H9 (cell line): ENCODE measurements at regions not wholly inside any gene's neighbourhood (a gene's known extent, or its start where the extent isn't known, plus 50 kb on each side); places are given as distances from the start of the nearest gene placed in this dataset.

Source experiments
- DNase-seq: peaks from one replicate; pipeline ENCODE4 v3.0.0-alpha.2; 2017
- H2AFZ ChIP-seq: one replicate; pipeline ENCODE4 v1.6.1; 2013; ENCODE audit warnings: mild to moderate bottlenecking, low read length, control low read depth, moderate library complexity
- H2AK5ac ChIP-seq: 2 replicates; pipeline ENCODE4 v1.6.1; 2013; ENCODE audit warnings: low read length, control low read depth, mixed read lengths; ENCODE audit not compliant: insufficient read length
- H2BK120ac ChIP-seq: one replicate; pipeline ENCODE4 v1.6.1; 2013; ENCODE audit warnings: low read depth, mild to moderate bottlenecking, low read length, control low read depth, inconsistent platforms; ENCODE audit not compliant: poor library complexity, severe bottlenecking
- H2BK12ac ChIP-seq: 2 replicates; pipeline ENCODE4 v1.6.1; 2013; ENCODE audit warnings: low read length, control low read depth, mixed read lengths, low read depth; ENCODE audit not compliant: insufficient read length
- H2BK15ac ChIP-seq: 2 replicates; pipeline ENCODE4 v1.6.1; 2013; ENCODE audit warnings: low read depth, low read length, control low read depth
- H2BK20ac ChIP-seq: one replicate; pipeline ENCODE4 v1.6.1; 2013; ENCODE audit warnings: low read depth, mild to moderate bottlenecking, low read length, control low read depth, inconsistent platforms; ENCODE audit not compliant: poor library complexity, severe bottlenecking
- H2BK5ac ChIP-seq: 2 replicates; pipeline ENCODE4 v1.6.1; 2013; ENCODE audit warnings: low read length, control low read depth, mixed read lengths; ENCODE audit not compliant: insufficient read length
- H3K14ac ChIP-seq: 2 replicates; pipeline ENCODE4 v1.6.1; 2013; ENCODE audit warnings: low read length, control low read depth; ENCODE audit not compliant: insufficient read depth
- H3K18ac ChIP-seq: 2 replicates; pipeline ENCODE4 v1.6.1; 2013; ENCODE audit warnings: low read depth, mild to moderate bottlenecking, mixed read lengths, low read length, control low read depth; ENCODE audit not compliant: insufficient read length
- H3K23ac ChIP-seq: 2 replicates; pipeline ENCODE4 v1.6.1; 2013; ENCODE audit warnings: low read length, control low read depth, mixed read lengths, low read depth; ENCODE audit not compliant: insufficient read length
- H3K23me2 ChIP-seq: 2 replicates; pipeline ENCODE4 v1.6.1; 2013; ENCODE audit warnings: low read depth, mild to moderate bottlenecking, mixed read lengths, low read length, control low read depth; ENCODE audit not compliant: insufficient read length, poor library complexity, severe bottlenecking
- H3K27ac ChIP-seq: 2 replicates; pipeline ENCODE4 v1.5.1; 2013; ENCODE audit warnings: low read length, control low read depth, mixed read lengths, low read depth; ENCODE audit not compliant: insufficient read length
- H3K27me3 ChIP-seq: 2 replicates; pipeline ENCODE4 v1.6.1; 2013; ENCODE audit warnings: low read length, control low read depth, inconsistent platforms; ENCODE audit not compliant: insufficient read depth
- H3K4ac ChIP-seq: 2 replicates; pipeline ENCODE4 v1.6.1; 2013; ENCODE audit warnings: low read depth, mild to moderate bottlenecking, control low read depth, inconsistent platforms, low read length, moderate library complexity
- H3K4me1 ChIP-seq: 2 replicates; pipeline ENCODE4 v1.6.1; 2013; ENCODE audit warnings: low read length, control low read depth, inconsistent platforms; ENCODE audit not compliant: insufficient read depth
- H3K4me2 ChIP-seq: 2 replicates; pipeline ENCODE4 v1.6.1; 2013; ENCODE audit warnings: low read length, control low read depth, mixed read lengths; ENCODE audit not compliant: insufficient read length, insufficient read depth
- H3K56ac ChIP-seq: 2 replicates; pipeline ENCODE4 v1.6.1; 2013; ENCODE audit warnings: low read depth, mild to moderate bottlenecking, mixed read lengths, low read length, control low read depth; ENCODE audit not compliant: insufficient read length
- H3K79me1 ChIP-seq: 2 replicates; pipeline ENCODE4 v1.6.1; 2013; ENCODE audit warnings: low read depth, mild to moderate bottlenecking, moderate library complexity, low read length, control low read depth, inconsistent platforms; ENCODE audit not compliant: insufficient read depth, poor library complexity, severe bottlenecking
- H3K79me2 ChIP-seq: 2 replicates; pipeline ENCODE4 v1.6.1; 2013; ENCODE audit warnings: low read length, control low read depth, inconsistent platforms; ENCODE audit not compliant: insufficient read depth
- H3K9ac ChIP-seq: 2 replicates; pipeline ENCODE4 v1.6.1; 2013; ENCODE audit warnings: low read length, control low read depth, mixed read lengths; ENCODE audit not compliant: insufficient read length; ENCODE audit errors: extremely low read depth
- H3K9me3 ChIP-seq: one replicate; pipeline ENCODE4 v1.6.1; 2013; ENCODE audit warnings: low read depth, low read length, inconsistent platforms; ENCODE audit not compliant: control insufficient read depth
- H3T11ph ChIP-seq: one replicate; pipeline ENCODE4 v1.6.1; 2013; ENCODE audit warnings: mild to moderate bottlenecking, low read length, control low read depth, inconsistent platforms
- H4K20me1 ChIP-seq: one replicate; pipeline ENCODE4 v1.6.1; 2013; ENCODE audit not compliant: control insufficient read depth, insufficient read length, insufficient read depth
- H4K5ac ChIP-seq: 2 replicates; pipeline ENCODE4 v1.6.1; 2013; ENCODE audit warnings: low read depth, mild to moderate bottlenecking, mixed read lengths, low read length, control low read depth; ENCODE audit not compliant: insufficient read length
- H4K8ac ChIP-seq: replicated peaks from 2 replicates; pipeline ENCODE4 v1.6.1; 2013; ENCODE audit warnings: low read length, control low read depth, mixed read lengths, low read depth; ENCODE audit not compliant: insufficient read length
- H4K91ac ChIP-seq: 2 replicates; pipeline ENCODE4 v1.6.1; 2013; ENCODE audit warnings: low read depth, mild to moderate bottlenecking, moderate library complexity, mixed read lengths, low read length, control low read depth; ENCODE audit not compliant: insufficient read length
- H3K27ac Mint-ChIP-seq, 3 experiments: 2 replicates in 2 of 3; 3 replicates in 1 of 3; pipeline ENCODE4 v1.8.0; 2020 to 2021; ENCODE audit warnings: mixed read lengths in 3 of 3, mild to moderate bottlenecking in 1 of 3, moderate library complexity in 1 of 3
- H3K27me3 Mint-ChIP-seq: 2 replicates; pipeline ENCODE4 v1.8.0; 2021; ENCODE audit warnings: low read depth, mild to moderate bottlenecking, moderate library complexity, mixed read lengths
- H3K36me3 Mint-ChIP-seq, 3 experiments: 2 replicates in 2 of 3; 3 replicates in 1 of 3; pipeline ENCODE4 v1.8.0; 2020 to 2021; ENCODE audit warnings: low read depth in 3 of 3, mixed read lengths in 3 of 3; ENCODE audit not compliant: insufficient read depth in 1 of 3
- H3K4me1 Mint-ChIP-seq, 2 experiments: 2 replicates each; pipeline ENCODE4 v1.8.0; 2020; ENCODE audit warnings: mixed read lengths in 2 of 2
- H3K4me3 Mint-ChIP-seq, 2 experiments: 2 replicates in 1 of 2; 3 replicates in 1 of 2; pipeline ENCODE4 v1.8.0; 2020 to 2021; ENCODE audit warnings: mild to moderate bottlenecking in 2 of 2, mixed read lengths in 2 of 2, moderate library complexity in 1 of 2
- H3K9me3 Mint-ChIP-seq, 2 experiments: 2 replicates in 1 of 2; 3 replicates in 1 of 2; pipeline ENCODE4 v1.8.0; 2020; ENCODE audit warnings: mild to moderate bottlenecking in 2 of 2, mixed read lengths in 2 of 2, moderate library complexity in 1 of 2
- CTCF ChIP-seq: fragments of 200-600 bp; sonication (generic); conservative IDR thresholded peaks from 3 replicates; pipeline ENCODE4 v1.8.0; 2021; ENCODE audit warnings: antibody characterized with exemption, mild to moderate bottlenecking
- WGBS: extraction: QIAGEN DNeasy Blood & Tissue Kit; methylation state at CpG from one replicate; pipeline ENCODE4 v1.1.7; 2013; ENCODE audit warnings: missing lambda C conversion rate, low lambda C conversion rate, mixed read lengths; ENCODE audit not compliant: insufficient read length; ENCODE audit errors: extremely low coverage; 5-methylcytosine and 5-hydroxymethylcytosine counted together

- Histone ChIP-seq H3K56ac (no peak overlapping the region), H4K5ac (no peak overlapping the region), H3K23me2 (no peaks in the 10 kb centered on the region), H3K23ac (no peak overlapping the region), H3K9ac (no peak overlapping the region), H2BK20ac (no peak overlapping the region), H2BK120ac (no peak overlapping the region), H2AFZ (no peak overlapping the region), H3K79me2 (no peaks in the 10 kb centered on the region), H3K27ac (no peak overlapping the region), H3K14ac (no peak overlapping the region), H3K79me1 (no peaks in the 10 kb centered on the region), H3K4me2 (no peak overlapping the region), H3K9me3 (no peaks in the 10 kb centered on the region), H4K8ac (no peak overlapping the region), H3K27me3 (no peaks in the 10 kb centered on the region), H3K4ac (no peak overlapping the region), H3T11ph (no peak overlapping the region), H2BK15ac (no peak overlapping the region), H2BK5ac (no peak overlapping the region), H4K20me1 (no peaks in the 10 kb centered on the region), H4K91ac (no peak overlapping the region), H2AK5ac (no peak overlapping the region), H2BK12ac (no peak overlapping the region), H3K4me1 (no peaks in the 10 kb centered on the region), H3K18ac (no peak overlapping the region)
- Mint-ChIP-seq H3K27me3 (no peaks in the 10 kb centered on the region; the same call in none of the 2 replicates), H3K4me1 (peaks cover 2 to 4% of the 10 kb centered on the region in 2 experiments; a peak in 3 of 4 replicates), H3K4me3 (no peak overlapping the region), H3K36me3 (no peaks in the 10 kb centered on the region), H3K9me3 (no peaks in the 10 kb centered on the region), H3K27ac (no peak overlapping the region)
- no peak for TF ChIP-seq CTCF
- no peak for DNase-seq
- no CpG with 5 or more reads among the region's 1 CpG for WGBS
Observed at GRCh38 chr7:68857571-68857970, 740.7 kb upstream of the AUTS2 start.
